Heart left ventricle (tissue), 16 donors: ENCODE measurements at regions not wholly inside any gene's neighbourhood (a gene's known extent, or its start where the extent isn't known, plus 50 kb on each side); places are given as distances from the start of the nearest gene placed in this dataset.

Experiments used
- ATAC-seq, 4 donors: fragments of 200-7000 bp; cut with Tn5 transposase; one replicate each; pipeline ENCODE4 v1.9.1; 2020 to 2022; ENCODE audit warnings: moderate library complexity in 4 of 4, mild to moderate bottlenecking in 3 of 4, moderate number of reproducible peaks in 1 of 4
- DNase-seq, 5 donors: peaks; one replicate each; pipeline ENCODE4 v3.0.0-alpha.2; 2020
- H3K27ac ChIP-seq, 12 donors: fragments of 200-600 bp; sonication (generic) in 4 of 12; one replicate each; pipeline versions ENCODE4 v1.5.0 to v1.8.0; 2016 to 2022; ENCODE audit warnings: mild to moderate bottlenecking in 2 of 12
- H3K27me3 ChIP-seq, 9 donors: fragments of 200-600 bp; sonication (generic) in 2 of 9; one replicate each; pipeline versions ENCODE4 v1.5.1 to v1.8.0; 2016 to 2022; ENCODE audit warnings: mild to moderate bottlenecking in 3 of 9
- H3K36me3 ChIP-seq, 9 donors: fragments of 200-600 bp; sonication (generic) in 2 of 9; one replicate each; pipeline versions ENCODE4 v1.5.0 to v1.8.0; 2018 to 2022; ENCODE audit warnings: mild to moderate bottlenecking in 2 of 9
- H3K4me1 ChIP-seq, 12 donors: fragments of 200-600 bp; sonication (generic) in 4 of 12; one replicate each; pipeline versions ENCODE4 v1.5.0 to v1.8.0; 2016 to 2022; ENCODE audit warnings: mild to moderate bottlenecking in 3 of 12
- H3K4me3 ChIP-seq, 12 donors: fragments of 200-600 bp; sonication (generic) in 4 of 12; one replicate each; pipeline versions ENCODE4 v1.5.0 to v1.8.0; 2017 to 2022; ENCODE audit warnings: mild to moderate bottlenecking in 9 of 12, moderate library complexity in 4 of 12
- H3K9me3 ChIP-seq, 12 donors: fragments of 200-600 bp; sonication (generic) in 4 of 12; one replicate each; pipeline versions ENCODE4 v1.5.0 to v1.8.0; 2016 to 2022; ENCODE audit warnings: mild to moderate bottlenecking in 1 of 12
- CTCF ChIP-seq, 12 donors: fragments of 200-600 bp; sonication (generic) in 4 of 12; IDR thresholded peaks; one replicate each; pipeline versions ENCODE4 v1.5.0 to v1.8.0; 2018 to 2022; ENCODE audit warnings: antibody characterized with exemption in 12 of 12, mild to moderate bottlenecking in 5 of 12
- POLR2A ChIP-seq, 2 donors: fragments of 450-650 bp; IDR thresholded peaks; one replicate each; pipeline ENCODE4 v1.6.1; 2017; ENCODE audit warnings: antibody characterized with exemption in 2 of 2, mild to moderate bottlenecking in 2 of 2, moderate library complexity in 2 of 2
- WGBS, 4 donors: extraction: QIAGEN DNeasy Blood & Tissue Kit in 2 of 4; methylation state at CpG; one replicate each; pipeline versions ENCODE4 v1.1.5 to v1.1.7; 2013 to 2018; 5-methylcytosine and 5-hydroxymethylcytosine counted together
- intact Hi-C, 10 donors: fragments of 100-400 bp; cut with DNase I; formaldehyde crosslinking; loops; one replicate each; pipeline versions ENCODE4 v1.11.1 to v1.14.2; 2022
- donor health status: ischemic (EF 13 %, LVEDD 7.1; RV severe dilation, severe dysfunction).
- donor health status: healthy with polysubstance abuse.
- donor health status: DM: no; HTN: yes; CAD: no.
- donor health status: DM: no; HTN: no; CAD: no.
- donor health status: ischemic (EF 25% LVEDD 6.9; RV normal size, moderate dysfunction).
- donor health status: ischemic (EF 25% LVEDD 5.7; RV mildly dilated, moderate dysfunction).
- donor health status: healthy.
- donor health status: DM: yes; HTN: yes; CAD: no.
- donor health status: ischemic (EF 35%, LVEDD 5.7; RV mildly dilated, moderate dysfunction).
- donor health status: nonischemic (EF 11% LVEDD 7.7; RV severe dilation, severe dysfunction).
- donor health status: DM: yes; HTN: yes; CAD: no.
- donor health status: PGD.
- donor health status: ischemic (EF 29% LVEDD 5.4; RV normal size, mild dysfunction).
- donor health status: nonischemic (EF 23%, LVEDD 6.1; RV moderate dilation, normal function).

- intact Hi-C loops = no loop called here
- Histone ChIP-seq H3K27ac (no peak overlapping the region), H3K4me3 (no peak overlapping the region), H3K36me3 (no peaks in the 10 kb centered on the region), H3K4me1 (no peaks in the 10 kb centered on the region), H3K9me3 (no peaks in the 10 kb centered on the region), H3K27me3 (no peaks in the 10 kb centered on the region)
- DNase-seq = no peak
- ATAC-seq = no peak
- no peak for TF ChIP-seq CTCF (IDR thresholded peaks at IDR 0.05)
- TF ChIP-seq POLR2A (IDR thresholded peaks at IDR 0.05) = no peak
- 95 to 100% (median 99%) methylated on average over 1 of the region's 1 CpG for WGBS, 4 donors
Measured at GRCh38 chr2:138103156-138103555, 138.9 kb downstream of the HNMT start.

- 89 to 96% (median 93%) methylated on average over 1 of the region's 1 CpG for WGBS, 4 donors
- Histone ChIP-seq H3K27me3 (no peaks in the 10 kb centered on the region), H3K9me3 (no peaks in the 10 kb centered on the region), H3K4me1 (no peaks in the 10 kb centered on the region), H3K36me3 (no peaks in the 10 kb centered on the region), H3K4me3 (no peak overlapping the region), H3K27ac (no peak overlapping the region)
- no peak for DNase-seq
- intact Hi-C loops = no loop called here
- TF ChIP-seq POLR2A (IDR thresholded peaks at IDR 0.05) = no peak
- TF ChIP-seq CTCF (IDR thresholded peaks at IDR 0.05) = no peak
- no peak for ATAC-seq
Measured at GRCh38 chr2:138104071-138104470, 139.8 kb downstream of the HNMT start.

GRCh38 chr2:138105358-138105757 lies 141.1 kb downstream of the HNMT start:
- intact Hi-C loops = no loop called here
- TF ChIP-seq CTCF (IDR thresholded peaks at IDR 0.05) (no peak), POLR2A (IDR thresholded peaks at IDR 0.05) (no peak)
- H3K27ac ChIP-seq = no peak overlapping the region
- H3K4me3 ChIP-seq = no peak overlapping the region
- WGBS, 4 donors = 64 to 78% (median 72%) methylated on average over 1 of the region's 1 CpG
- DNase-seq (no peak), ATAC-seq (no peak)
- no peaks in the 10 kb centered on the region for H3K36me3 ChIP-seq
- H3K9me3 ChIP-seq = no peaks in the 10 kb centered on the region
- H3K4me1 ChIP-seq = no peaks in the 10 kb centered on the region
- no peaks in the 10 kb centered on the region for H3K27me3 ChIP-seq

- H3K9me3 ChIP-seq = no peaks in the 10 kb centered on the region
- 0 to 81% (median 46%) methylated on average over 1 of the region's 1 CpG for WGBS, 4 donors
- DNase-seq = no peak
- no peak overlapping the region for H3K27ac ChIP-seq
- no peak overlapping the region for H3K4me3 ChIP-seq
- ATAC-seq = no peak
- no peaks in the 10 kb centered on the region for H3K4me1 ChIP-seq
- intact Hi-C loops = no loop called here
- H3K36me3 ChIP-seq = no peaks in the 10 kb centered on the region
- TF ChIP-seq POLR2A (IDR thresholded peaks at IDR 0.05) (no peak), CTCF (IDR thresholded peaks at IDR 0.05) (no peak)
- H3K27me3 ChIP-seq = no peaks in the 10 kb centered on the region
Measured at GRCh38 chr2:138106606-138107005, 142.3 kb downstream of the HNMT start.
